ENCODE measurements at regions not wholly inside any gene's neighbourhood (a gene's known extent, or its start where the extent isn't known, plus 50 kb on each side); places are given as distances from the start of the nearest gene placed in this dataset.

DNA sequence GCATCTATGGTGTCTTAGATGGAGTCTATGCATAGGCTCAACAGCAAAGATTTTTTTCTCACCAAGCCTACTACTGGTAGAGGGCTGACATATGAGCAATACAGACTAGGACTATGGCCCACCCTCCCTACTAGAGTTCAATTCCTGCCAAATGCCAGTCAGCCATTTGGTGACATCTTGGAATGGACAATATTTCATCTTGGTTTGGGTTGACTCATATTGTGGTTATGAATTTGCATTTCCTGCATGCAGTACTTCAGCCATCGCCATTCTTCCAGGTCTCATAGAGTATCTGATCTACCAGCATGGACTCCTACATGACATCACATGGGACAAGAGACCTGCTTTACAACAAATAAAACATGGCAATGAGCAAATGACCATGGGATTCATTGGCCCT, 778.1 kb upstream of the SOX9 start:
- Histone ChIP-seq H3K27me3 (ENCODE audit: insufficient read depth, poor library complexity, severe bottlenecking) (no peaks in the 10 kb centered on the region), H3K27ac (replicated peaks) (no peak overlapping the region), H3K4me3 (replicated peaks; ENCODE audit: insufficient read depth, low read length) (no peak overlapping the region)
- DNase-seq (ENCODE audit: low read depth in 1 of 2, low spot score in 1 of 2) = no peak
- TF ChIP-seq, protein P1, sequence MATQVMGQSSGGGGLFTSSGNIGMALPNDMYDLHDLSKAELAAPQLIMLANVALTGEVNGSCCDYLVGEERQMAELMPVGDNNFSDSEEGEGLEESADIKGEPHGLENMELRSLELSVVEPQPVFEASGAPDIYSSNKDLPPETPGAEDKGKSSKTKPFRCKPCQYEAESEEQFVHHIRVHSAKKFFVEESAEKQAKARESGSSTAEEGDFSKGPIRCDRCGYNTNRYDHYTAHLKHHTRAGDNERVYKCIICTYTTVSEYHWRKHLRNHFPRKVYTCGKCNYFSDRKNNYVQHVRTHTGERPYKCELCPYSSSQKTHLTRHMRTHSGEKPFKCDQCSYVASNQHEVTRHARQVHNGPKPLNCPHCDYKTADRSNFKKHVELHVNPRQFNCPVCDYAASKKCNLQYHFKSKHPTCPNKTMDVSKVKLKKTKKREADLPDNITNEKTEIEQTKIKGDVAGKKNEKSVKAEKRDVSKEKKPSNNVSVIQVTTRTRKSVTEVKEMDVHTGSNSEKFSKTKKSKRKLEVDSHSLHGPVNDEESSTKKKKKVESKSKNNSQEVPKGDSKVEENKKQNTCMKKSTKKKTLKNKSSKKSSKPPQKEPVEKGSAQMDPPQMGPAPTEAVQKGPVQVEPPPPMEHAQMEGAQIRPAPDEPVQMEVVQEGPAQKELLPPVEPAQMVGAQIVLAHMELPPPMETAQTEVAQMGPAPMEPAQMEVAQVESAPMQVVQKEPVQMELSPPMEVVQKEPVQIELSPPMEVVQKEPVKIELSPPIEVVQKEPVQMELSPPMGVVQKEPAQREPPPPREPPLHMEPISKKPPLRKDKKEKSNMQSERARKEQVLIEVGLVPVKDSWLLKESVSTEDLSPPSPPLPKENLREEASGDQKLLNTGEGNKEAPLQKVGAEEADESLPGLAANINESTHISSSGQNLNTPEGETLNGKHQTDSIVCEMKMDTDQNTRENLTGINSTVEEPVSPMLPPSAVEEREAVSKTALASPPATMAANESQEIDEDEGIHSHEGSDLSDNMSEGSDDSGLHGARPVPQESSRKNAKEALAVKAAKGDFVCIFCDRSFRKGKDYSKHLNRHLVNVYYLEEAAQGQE (IDR thresholded peaks at IDR 0.05; ENCODE audit: insufficient replicate concordance, low read depth) = no peak
- TF ChIP-seq, protein P2, sequence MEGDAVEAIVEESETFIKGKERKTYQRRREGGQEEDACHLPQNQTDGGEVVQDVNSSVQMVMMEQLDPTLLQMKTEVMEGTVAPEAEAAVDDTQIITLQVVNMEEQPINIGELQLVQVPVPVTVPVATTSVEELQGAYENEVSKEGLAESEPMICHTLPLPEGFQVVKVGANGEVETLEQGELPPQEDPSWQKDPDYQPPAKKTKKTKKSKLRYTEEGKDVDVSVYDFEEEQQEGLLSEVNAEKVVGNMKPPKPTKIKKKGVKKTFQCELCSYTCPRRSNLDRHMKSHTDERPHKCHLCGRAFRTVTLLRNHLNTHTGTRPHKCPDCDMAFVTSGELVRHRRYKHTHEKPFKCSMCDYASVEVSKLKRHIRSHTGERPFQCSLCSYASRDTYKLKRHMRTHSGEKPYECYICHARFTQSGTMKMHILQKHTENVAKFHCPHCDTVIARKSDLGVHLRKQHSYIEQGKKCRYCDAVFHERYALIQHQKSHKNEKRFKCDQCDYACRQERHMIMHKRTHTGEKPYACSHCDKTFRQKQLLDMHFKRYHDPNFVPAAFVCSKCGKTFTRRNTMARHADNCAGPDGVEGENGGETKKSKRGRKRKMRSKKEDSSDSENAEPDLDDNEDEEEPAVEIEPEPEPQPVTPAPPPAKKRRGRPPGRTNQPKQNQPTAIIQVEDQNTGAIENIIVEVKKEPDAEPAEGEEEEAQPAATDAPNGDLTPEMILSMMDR (IDR thresholded peaks at IDR 0.05; ENCODE audit: insufficient read depth, low read length) = no peak
- TF ChIP-seq POLR2AphosphoS5 (IDR thresholded peaks at IDR 0.05; ENCODE audit: low read depth) = no peak
- no peak for TF ChIP-seq SPI1 (IDR thresholded peaks at IDR 0.05; ENCODE audit: borderline replicate concordance, low read depth)
- TF ChIP-seq GABPA (IDR thresholded peaks at IDR 0.05; ENCODE audit: low read depth) = no peak

DNA sequence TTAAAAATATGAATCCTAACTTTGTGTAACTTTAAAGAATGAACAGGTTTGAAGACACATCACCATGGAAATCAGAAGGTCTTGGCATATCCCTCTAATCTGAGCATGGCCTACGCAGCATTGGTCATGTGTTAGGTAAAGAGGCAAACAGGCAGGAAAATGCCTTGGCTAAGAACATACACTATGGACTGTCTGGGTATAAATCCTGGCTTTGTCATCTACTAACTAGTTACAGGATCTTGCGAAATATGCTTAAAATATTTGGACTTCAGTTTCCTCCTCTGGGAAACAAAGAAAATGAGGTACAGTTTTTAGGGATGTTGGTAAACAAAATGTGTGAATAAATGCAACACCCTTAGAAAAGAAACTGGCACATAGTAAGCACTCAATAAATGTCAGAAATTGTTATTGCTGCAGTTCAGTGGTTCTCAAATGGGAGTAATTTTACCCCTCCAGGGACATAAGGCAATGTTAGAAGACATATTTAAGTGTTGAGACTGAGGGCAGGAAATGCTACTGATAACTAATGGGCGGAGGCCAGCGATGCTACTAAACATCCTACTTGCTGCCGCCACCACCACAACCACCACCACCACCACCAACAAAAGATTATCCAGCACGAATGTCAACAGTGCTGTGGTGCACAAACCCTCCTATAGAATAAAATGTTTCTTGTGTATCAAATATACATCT, 770.8 kb upstream of the SOX9 start:
- no peak for TF ChIP-seq GABPA (IDR thresholded peaks at IDR 0.05; ENCODE audit: low read depth)
- TF ChIP-seq SPI1 (IDR thresholded peaks at IDR 0.05; ENCODE audit: borderline replicate concordance, low read depth) = no peak
- no peak for TF ChIP-seq POLR2AphosphoS5 (IDR thresholded peaks at IDR 0.05; ENCODE audit: low read depth)
- TF ChIP-seq, protein P1 (IDR thresholded peaks at IDR 0.05; ENCODE audit: insufficient replicate concordance, low read depth) = no peak
- TF ChIP-seq, protein P2 (IDR thresholded peaks at IDR 0.05; ENCODE audit: insufficient read depth, low read length) = no peak
- no peak overlapping the region for H3K4me3 ChIP-seq (replicated peaks; ENCODE audit: insufficient read depth, low read length)

DNA sequence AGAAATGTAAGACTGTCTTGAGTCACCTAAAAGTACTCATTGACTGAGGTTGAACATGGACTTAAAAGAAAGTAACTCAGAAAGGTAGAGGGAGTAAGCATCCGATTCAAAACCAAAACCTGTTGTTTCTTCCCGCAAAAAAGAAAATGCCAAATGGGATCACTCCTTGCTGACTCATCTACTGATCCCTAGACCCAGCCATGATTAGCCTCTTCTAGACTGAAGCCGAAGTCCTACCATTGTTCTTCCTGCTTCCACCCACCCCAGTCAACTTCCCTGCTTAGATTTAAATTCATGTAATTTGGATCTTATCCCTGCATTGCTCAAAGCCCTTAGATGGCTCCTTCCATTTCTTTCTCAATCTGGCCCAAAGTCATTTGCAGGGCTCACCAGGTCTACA, 760.5 kb upstream of the SOX9 start:
- TF ChIP-seq POLR2AphosphoS5 (IDR thresholded peaks at IDR 0.05; ENCODE audit: low read depth) (no peak), GABPA (IDR thresholded peaks at IDR 0.05; ENCODE audit: low read depth) (no peak)
- TF ChIP-seq, protein P1 (IDR thresholded peaks at IDR 0.05; ENCODE audit: insufficient replicate concordance, low read depth) = no peak
- Histone ChIP-seq H3K27me3 (ENCODE audit: insufficient read depth, poor library complexity, severe bottlenecking) (no peaks in the 10 kb centered on the region), H3K4me3 (replicated peaks; ENCODE audit: insufficient read depth, low read length) (no peak overlapping the region), H3K27ac (replicated peaks) (no peak overlapping the region)
- no peak for DNase-seq (ENCODE audit: low read depth in 1 of 2, low spot score in 1 of 2)

More for the DNA sequence above, 770.8 kb upstream of the SOX9 start:
- DNase-seq (ENCODE audit: low read depth in 1 of 2, low spot score in 1 of 2) = no peak
- H3K27ac ChIP-seq (replicated peaks) = no peak overlapping the region
- no peaks in the 10 kb centered on the region for H3K27me3 ChIP-seq (ENCODE audit: insufficient read depth, poor library complexity, severe bottlenecking)

Measured in HL-60 (cell line).